ENCODE measurements at regions not wholly inside any gene's neighbourhood (a gene's known extent, or its start where the extent isn't known, plus 50 kb on each side); places are given as distances from the start of the nearest gene placed in this dataset.

GRCh38 chr3:13220991-13221390, 147.8 kb upstream of the IQSEC1 start:
- no peak for DNase-seq (ENCODE audit: low read depth in 2 of 2)
- H3K4me3 ChIP-seq (replicated peaks in 1 of 2; ENCODE audit: low read depth in 2 of 2, low read length in 2 of 2), result no peak overlapping the region
- TF ChIP-seq CTCF (IDR thresholded peaks at IDR 0.05; ENCODE audit: low read depth, low read length), result no peak

- no peak for TF ChIP-seq CTCF (IDR thresholded peaks at IDR 0.05; ENCODE audit: low read depth, low read length)
- no peak for DNase-seq (ENCODE audit: low read depth in 2 of 2)
- no peak overlapping the region for H3K4me3 ChIP-seq (replicated peaks in 1 of 2; ENCODE audit: low read depth in 2 of 2, low read length in 2 of 2)
These were observed 146.7 kb upstream of the IQSEC1 start for GRCh38 chr3:13219902-13220296.

GRCh38 chr3:13219077-13219901, 146.1 kb upstream of the IQSEC1 start:
- no peak for DNase-seq (ENCODE audit: low read depth in 2 of 2)
- no peak for TF ChIP-seq CTCF (IDR thresholded peaks at IDR 0.05; ENCODE audit: low read depth, low read length)
- H3K4me3 ChIP-seq (replicated peaks in 1 of 2; ENCODE audit: low read depth in 2 of 2, low read length in 2 of 2), result no peak overlapping the region

GRCh38 chr3:13218541-13218908, 145.3 kb upstream of the IQSEC1 start:
- no peak overlapping the region for H3K4me3 ChIP-seq (replicated peaks in 1 of 2; ENCODE audit: low read depth in 2 of 2, low read length in 2 of 2)
- TF ChIP-seq CTCF (IDR thresholded peaks at IDR 0.05; ENCODE audit: low read depth, low read length), result no peak
- DNase-seq (ENCODE audit: low read depth in 2 of 2), result no peak

- peak in 1 of 2 donors; percentile 31 for DNase-seq (ENCODE audit: low read depth in 2 of 2)
- TF ChIP-seq CTCF (IDR thresholded peaks at IDR 0.05; ENCODE audit: low read depth, low read length), result no peak
- no peak overlapping the region for H3K4me3 ChIP-seq (replicated peaks in 1 of 2; ENCODE audit: low read depth in 2 of 2, low read length in 2 of 2)
These were observed 144.7 kb upstream of the IQSEC1 start for GRCh38 chr3:13217736-13218540.

- no peak for DNase-seq (ENCODE audit: low read depth in 2 of 2)
- TF ChIP-seq CTCF (IDR thresholded peaks at IDR 0.05; ENCODE audit: low read depth, low read length), result no peak
- H3K4me3 ChIP-seq (replicated peaks in 1 of 2; ENCODE audit: low read depth in 2 of 2, low read length in 2 of 2), result no peak overlapping the region
These were observed 144.0 kb upstream of the IQSEC1 start for GRCh38 chr3:13217253-13217652.
